ENCODE measurements at regions not wholly inside any gene's neighbourhood (a gene's known extent, or its start where the extent isn't known, plus 50 kb on each side); places are given as distances from the start of the nearest gene placed in this dataset.

DNA sequence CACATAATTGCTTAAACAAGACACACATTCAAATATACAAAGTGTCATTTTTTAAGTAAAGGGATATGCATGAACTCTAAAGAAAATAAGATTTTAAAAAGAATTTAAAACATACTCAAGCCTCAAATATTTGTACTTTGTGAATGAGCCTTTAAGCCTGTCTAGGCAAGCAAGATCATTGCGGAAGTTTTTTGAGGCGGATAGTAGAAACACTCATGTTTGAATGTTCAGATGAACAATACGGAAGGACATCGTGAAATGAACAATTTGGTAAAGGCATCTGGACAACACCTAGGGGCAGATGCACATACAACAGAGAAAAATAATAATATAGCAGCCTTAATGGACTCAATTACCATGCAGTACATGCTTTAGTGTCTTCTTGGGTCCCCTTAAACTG lies 928.9 kb downstream of the TFAP2A start:
- no peaks in the 10 kb centered on the region for H3K9me3 ChIP-seq (ENCODE audit: insufficient read depth, low read depth, low read length)
- no peak overlapping the region for H3K14ac ChIP-seq (ENCODE audit: low read length)
- no peak overlapping the region for H4K8ac ChIP-seq (ENCODE audit: low read depth, low read length)
- H2BK12ac ChIP-seq (ENCODE audit: low read length) = no peak overlapping the region
- H3K27me3 ChIP-seq (ENCODE audit: insufficient read depth, low read length) = no peaks in the 10 kb centered on the region
- no peak overlapping the region for H3K4me2 ChIP-seq (ENCODE audit: low read length)
- DNase-seq = no peak
- H4K12ac ChIP-seq (ENCODE audit: low read depth, low read length) = no peak overlapping the region
- H3K9ac ChIP-seq (ENCODE audit: low read length) = no peak overlapping the region
- no peak overlapping the region for H4K91ac ChIP-seq (ENCODE audit: low read depth, low read length)
- no peaks in the 10 kb centered on the region for H3K36me3 ChIP-seq (ENCODE audit: control insufficient read depth in 1 of 2, insufficient read depth in 2 of 2, low read length in 2 of 2)
- no peak overlapping the region for H3K4me3 ChIP-seq (ENCODE audit: low read depth, low read length)
- H3K4me1 ChIP-seq (ENCODE audit: control insufficient read depth in 1 of 2, insufficient read depth in 2 of 2, low read length in 2 of 2) = peaks cover 0 to 2% of the 10 kb centered on the region in 2 experiments
- H3K4ac ChIP-seq (ENCODE audit: low read depth, low read length) = no peak overlapping the region
- no peak overlapping the region for H2BK5ac ChIP-seq (ENCODE audit: low read depth, low read length, poor library complexity)
- H2BK120ac ChIP-seq (ENCODE audit: insufficient read depth, low read length, poor library complexity) = no peak overlapping the region
- H3K27ac ChIP-seq (ENCODE audit: low read depth, low read length) = no peak overlapping the region
- H2AK5ac ChIP-seq (ENCODE audit: low read length) = no peak overlapping the region
- no peak overlapping the region for H3K23ac ChIP-seq (ENCODE audit: low read length)
- H3K18ac ChIP-seq (ENCODE audit: low read length) = no peak overlapping the region
- no peaks in the 10 kb centered on the region for H3K79me2 ChIP-seq (ENCODE audit: control insufficient read depth, insufficient read depth, low read length, poor library complexity)
- no peak overlapping the region for H2AFZ ChIP-seq (ENCODE audit: insufficient read depth, low read length, poor library complexity)
- no CpG with 5 or more reads among the region's 4 CpGs for WGBS (ENCODE audit: extremely low coverage, insufficient coverage, insufficient read length)
- no peaks in the 10 kb centered on the region for H3K79me1 ChIP-seq (ENCODE audit: low read length)

DNA sequence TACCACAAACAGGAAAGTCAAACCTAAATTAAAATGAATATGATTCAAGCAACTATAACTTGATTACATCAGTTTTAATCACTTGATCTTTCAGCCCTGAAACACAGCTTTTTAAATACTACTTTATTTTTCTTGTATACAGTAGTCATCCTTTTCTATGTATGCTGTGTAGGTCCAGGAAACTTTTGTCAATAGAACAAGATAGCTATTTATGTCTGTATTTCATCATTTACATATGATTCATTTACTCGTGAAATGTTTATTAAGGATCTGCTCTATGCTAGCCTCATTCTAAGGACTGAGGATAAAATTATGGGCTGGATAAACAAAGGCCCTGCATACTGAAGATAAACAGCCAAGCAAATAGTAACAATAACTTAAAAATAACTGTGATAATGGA lies 930.2 kb downstream of the TFAP2A start:
- Histone ChIP-seq H3K79me2 (ENCODE audit: control insufficient read depth, insufficient read depth, low read length, poor library complexity) (no peaks in the 10 kb centered on the region), H3K4me3 (ENCODE audit: low read depth, low read length) (no peak overlapping the region)
- no CpG with 5 or more reads among the region's 1 CpG for WGBS (ENCODE audit: extremely low coverage, insufficient coverage, insufficient read length)

DNA sequence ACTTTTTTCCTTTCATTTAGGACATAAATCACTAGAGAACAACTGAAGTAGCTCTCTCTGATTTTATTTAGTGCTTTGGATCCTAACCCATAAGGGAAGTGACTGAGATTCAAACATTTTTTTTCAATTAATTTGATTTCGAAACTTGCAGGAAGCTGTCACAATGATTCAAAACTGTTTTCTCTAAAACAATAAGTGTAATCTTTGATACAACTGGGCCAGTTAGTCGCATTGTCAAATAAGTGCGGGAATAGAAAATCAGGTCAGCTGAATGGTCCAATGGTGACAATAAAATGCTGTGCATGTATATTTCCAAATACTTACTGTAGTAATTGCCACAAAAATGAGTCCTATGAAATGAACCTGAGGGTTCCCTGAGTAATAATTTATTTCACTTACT lies 930.8 kb downstream of the TFAP2A start:
- no peak overlapping the region for H4K91ac ChIP-seq (ENCODE audit: low read depth, low read length)
- H3K79me2 ChIP-seq (ENCODE audit: control insufficient read depth, insufficient read depth, low read length, poor library complexity) = no peaks in the 10 kb centered on the region
- no peak overlapping the region for H3K18ac ChIP-seq (ENCODE audit: low read length)
- no peaks in the 10 kb centered on the region for H3K36me3 ChIP-seq (ENCODE audit: control insufficient read depth in 1 of 2, insufficient read depth in 2 of 2, low read length in 2 of 2)
- WGBS (ENCODE audit: extremely low coverage, insufficient coverage, insufficient read length) = no CpG with 5 or more reads among the region's 3 CpGs
- no peak overlapping the region for H2BK120ac ChIP-seq (ENCODE audit: insufficient read depth, low read length, poor library complexity)
- H3K4me2 ChIP-seq (ENCODE audit: low read length) = no peak overlapping the region
- H3K27ac ChIP-seq (ENCODE audit: low read depth, low read length) = no peak overlapping the region
- no peaks in the 10 kb centered on the region for H3K9me3 ChIP-seq (ENCODE audit: insufficient read depth, low read depth, low read length)
- H3K4me3 ChIP-seq (ENCODE audit: low read depth, low read length) = no peak overlapping the region
- peaks cover 0 to 2% of the 10 kb centered on the region in 2 experiments for H3K4me1 ChIP-seq (ENCODE audit: control insufficient read depth in 1 of 2, insufficient read depth in 2 of 2, low read length in 2 of 2)
- H3K79me1 ChIP-seq (ENCODE audit: low read length) = no peaks in the 10 kb centered on the region
- no peak overlapping the region for H3K9ac ChIP-seq (ENCODE audit: low read length)
- DNase-seq = no peak
- H2AFZ ChIP-seq (ENCODE audit: insufficient read depth, low read length, poor library complexity) = no peak overlapping the region
- H3K14ac ChIP-seq (ENCODE audit: low read length) = no peak overlapping the region
- no peak overlapping the region for H2BK5ac ChIP-seq (ENCODE audit: low read depth, low read length, poor library complexity)
- H3K27me3 ChIP-seq (ENCODE audit: insufficient read depth, low read length) = no peaks in the 10 kb centered on the region
- H3K23ac ChIP-seq (ENCODE audit: low read length) = no peak overlapping the region
- no peak overlapping the region for H4K8ac ChIP-seq (ENCODE audit: low read depth, low read length)
- no peak overlapping the region for H4K12ac ChIP-seq (ENCODE audit: low read depth, low read length)
- no peak overlapping the region for H3K4ac ChIP-seq (ENCODE audit: low read depth, low read length)
- no peak overlapping the region for H2AK5ac ChIP-seq (ENCODE audit: low read length)
- H2BK12ac ChIP-seq (ENCODE audit: low read length) = no peak overlapping the region

More for the DNA sequence above, 930.2 kb downstream of the TFAP2A start:
- no peak overlapping the region for H3K27ac ChIP-seq (ENCODE audit: low read depth, low read length)
- no peak overlapping the region for H4K12ac ChIP-seq (ENCODE audit: low read depth, low read length)
- DNase-seq = no peak
- H3K23ac ChIP-seq (ENCODE audit: low read length) = no peak overlapping the region
- H3K18ac ChIP-seq (ENCODE audit: low read length) = no peak overlapping the region
- no peak overlapping the region for H2AK5ac ChIP-seq (ENCODE audit: low read length)
- no peak overlapping the region for H2AFZ ChIP-seq (ENCODE audit: insufficient read depth, low read length, poor library complexity)
- H3K9ac ChIP-seq (ENCODE audit: low read length) = no peak overlapping the region
- H3K4ac ChIP-seq (ENCODE audit: low read depth, low read length) = no peak overlapping the region
- H3K36me3 ChIP-seq (ENCODE audit: control insufficient read depth in 1 of 2, insufficient read depth in 2 of 2, low read length in 2 of 2) = no peaks in the 10 kb centered on the region
- peaks cover 0 to 2% of the 10 kb centered on the region in 2 experiments for H3K4me1 ChIP-seq (ENCODE audit: control insufficient read depth in 1 of 2, insufficient read depth in 2 of 2, low read length in 2 of 2)
- H2BK12ac ChIP-seq (ENCODE audit: low read length) = no peak overlapping the region
- H2BK120ac ChIP-seq (ENCODE audit: insufficient read depth, low read length, poor library complexity) = no peak overlapping the region
- H3K14ac ChIP-seq (ENCODE audit: low read length) = no peak overlapping the region
- H4K8ac ChIP-seq (ENCODE audit: low read depth, low read length) = no peak overlapping the region
- no peak overlapping the region for H3K4me2 ChIP-seq (ENCODE audit: low read length)
- H2BK5ac ChIP-seq (ENCODE audit: low read depth, low read length, poor library complexity) = no peak overlapping the region
- H4K91ac ChIP-seq (ENCODE audit: low read depth, low read length) = no peak overlapping the region
- H3K9me3 ChIP-seq (ENCODE audit: insufficient read depth, low read depth, low read length) = no peaks in the 10 kb centered on the region
- H3K27me3 ChIP-seq (ENCODE audit: insufficient read depth, low read length) = no peaks in the 10 kb centered on the region
- H3K79me1 ChIP-seq (ENCODE audit: low read length) = no peaks in the 10 kb centered on the region

DNA sequence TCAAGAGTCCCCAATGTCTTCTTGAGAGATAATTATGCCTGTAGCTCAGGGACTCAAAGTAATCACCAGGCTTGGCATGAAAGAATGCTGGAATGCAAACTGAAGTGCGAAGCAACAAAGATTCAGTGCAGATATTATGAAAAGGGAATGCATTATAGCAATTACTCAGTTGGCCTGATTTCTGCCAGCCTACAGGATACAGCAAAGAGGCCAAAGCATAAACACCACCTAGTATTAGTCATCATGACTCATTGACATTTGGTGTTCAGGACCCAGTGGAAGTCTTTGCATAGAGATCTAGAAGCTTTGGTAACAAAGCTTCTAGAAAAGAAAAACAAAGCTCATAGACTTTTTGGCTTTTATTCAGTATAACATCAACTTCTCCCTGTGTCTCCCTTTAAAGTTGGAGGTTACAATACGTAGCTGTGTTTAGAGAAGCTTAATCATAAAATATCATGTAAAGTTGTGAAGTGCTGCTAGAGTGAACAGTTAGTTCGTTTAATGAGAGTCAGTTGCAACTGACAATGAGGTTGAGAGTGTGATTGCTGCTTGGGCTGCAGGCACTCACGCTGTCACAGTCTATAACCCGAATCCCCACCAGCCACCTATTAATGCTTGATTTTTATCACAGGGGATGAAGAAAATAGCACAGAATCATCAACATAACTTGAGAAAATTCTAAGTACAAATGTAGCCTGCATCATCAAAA lies 932.7 kb downstream of the TFAP2A start:
- no peak overlapping the region for H4K12ac ChIP-seq (ENCODE audit: low read depth, low read length)
- H2AK5ac ChIP-seq (ENCODE audit: low read length) = no peak overlapping the region
- no peak overlapping the region for H3K4ac ChIP-seq (ENCODE audit: low read depth, low read length)
- peak overlapping the region; percentile 50 for H3K27ac ChIP-seq (ENCODE audit: low read depth, low read length)
- no peak overlapping the region for H3K18ac ChIP-seq (ENCODE audit: low read length)
- peak; percentile 20 to 67 for DNase-seq
- no peaks in the 10 kb centered on the region for H3K9me3 ChIP-seq (ENCODE audit: insufficient read depth, low read depth, low read length)
- no peak overlapping the region for H2BK120ac ChIP-seq (ENCODE audit: insufficient read depth, low read length, poor library complexity)
- H2BK12ac ChIP-seq (ENCODE audit: low read length) = no peak overlapping the region
- H3K14ac ChIP-seq (ENCODE audit: low read length) = no peak overlapping the region
- H3K23ac ChIP-seq (ENCODE audit: low read length) = no peak overlapping the region
- no peaks in the 10 kb centered on the region for H3K79me2 ChIP-seq (ENCODE audit: control insufficient read depth, insufficient read depth, low read length, poor library complexity)
- H3K9ac ChIP-seq (ENCODE audit: low read length) = no peak overlapping the region
- no peaks in the 10 kb centered on the region for H3K79me1 ChIP-seq (ENCODE audit: low read length)
- H4K91ac ChIP-seq (ENCODE audit: low read depth, low read length) = no peak overlapping the region
- H3K36me3 ChIP-seq (ENCODE audit: control insufficient read depth in 1 of 2, insufficient read depth in 2 of 2, low read length in 2 of 2) = no peaks in the 10 kb centered on the region
- peaks cover 0 to 2% of the 10 kb centered on the region in 2 experiments for H3K4me1 ChIP-seq (ENCODE audit: control insufficient read depth in 1 of 2, insufficient read depth in 2 of 2, low read length in 2 of 2)
- no peak overlapping the region for H3K4me3 ChIP-seq (ENCODE audit: low read depth, low read length)
- no peak overlapping the region for H4K8ac ChIP-seq (ENCODE audit: low read depth, low read length)
- no CpG with 5 or more reads among the region's 5 CpGs for WGBS (ENCODE audit: extremely low coverage, insufficient coverage, insufficient read length)
- peak overlapping the region; percentile 36 for H2BK5ac ChIP-seq (ENCODE audit: low read depth, low read length, poor library complexity)
- H3K27me3 ChIP-seq (ENCODE audit: insufficient read depth, low read length) = no peaks in the 10 kb centered on the region
- H3K4me2 ChIP-seq (ENCODE audit: low read length) = no peak overlapping the region
- no peak overlapping the region for H2AFZ ChIP-seq (ENCODE audit: insufficient read depth, low read length, poor library complexity)
